Ectodermal cell (in vitro differentiated cells): ENCODE measurements at regions not wholly inside any gene's neighbourhood (a gene's known extent, or its start where the extent isn't known, plus 50 kb on each side); places are given as distances from the start of the nearest gene placed in this dataset.

Experiments
- H3K27ac ChIP-seq: 2 replicates; pipeline ENCODE4 v1.7.0; 2013; ENCODE audit warnings: mild to moderate bottlenecking, low read depth, low read length; ENCODE audit not compliant: insufficient read depth, poor library complexity, severe bottlenecking
- H3K27me3 ChIP-seq: 2 replicates; pipeline ENCODE4 v1.7.0; 2013; ENCODE audit warnings: mild to moderate bottlenecking, low read length; ENCODE audit not compliant: insufficient read depth, control insufficient read depth, poor library complexity, severe bottlenecking
- H3K36me3 ChIP-seq: one replicate; pipeline ENCODE4 v1.7.0; 2013; ENCODE audit warnings: low read length; ENCODE audit not compliant: control insufficient read depth, insufficient read depth
- H3K4me1 ChIP-seq: one replicate; pipeline ENCODE4 v1.7.0; 2013; ENCODE audit warnings: low read length; ENCODE audit not compliant: control insufficient read depth, insufficient read depth
- H3K4me3 ChIP-seq: 2 replicates; pipeline ENCODE4 v1.7.0; 2013; ENCODE audit warnings: low read depth, low read length, control low read depth; ENCODE audit not compliant: insufficient read depth
- H3K9me3 ChIP-seq: 2 replicates; pipeline ENCODE4 v1.7.0; 2013; ENCODE audit warnings: mild to moderate bottlenecking, low read length, moderate library complexity; ENCODE audit not compliant: control insufficient read depth
- WGBS, 2 experiments: methylation state at CpG; one replicate each; pipeline ENCODE4 v1.1.7; 2013; ENCODE audit warnings: missing lambda C conversion rate in 2 of 2; 5-methylcytosine and 5-hydroxymethylcytosine counted together

GRCh38 chr10:44180321-44181168 is 204.4 kb downstream of the CXCL12 start:
- WGBS, 2 experiments: 82 to 86% methylated on average over 10 of the region's 10 CpGs
- H3K27me3 ChIP-seq: no peaks in the 10 kb centered on the region

GRCh38 chr10:44178856-44179255 is 206.0 kb downstream of the CXCL12 start:
- WGBS, 2 experiments: 92 to 100% methylated on average over 1 to 3 of the region's 3 CpGs
- Histone ChIP-seq H3K4me1 (no peaks in the 10 kb centered on the region), H3K27me3 (no peaks in the 10 kb centered on the region)

More at GRCh38 chr10:44180321-44181168, 204.4 kb downstream of the CXCL12 start:
- Histone ChIP-seq H3K4me1 (no peaks in the 10 kb centered on the region), H3K36me3 (no peaks in the 10 kb centered on the region), H3K27ac (no peak overlapping the region), H3K4me3 (no peak overlapping the region), H3K9me3 (no peaks in the 10 kb centered on the region)

DNA sequence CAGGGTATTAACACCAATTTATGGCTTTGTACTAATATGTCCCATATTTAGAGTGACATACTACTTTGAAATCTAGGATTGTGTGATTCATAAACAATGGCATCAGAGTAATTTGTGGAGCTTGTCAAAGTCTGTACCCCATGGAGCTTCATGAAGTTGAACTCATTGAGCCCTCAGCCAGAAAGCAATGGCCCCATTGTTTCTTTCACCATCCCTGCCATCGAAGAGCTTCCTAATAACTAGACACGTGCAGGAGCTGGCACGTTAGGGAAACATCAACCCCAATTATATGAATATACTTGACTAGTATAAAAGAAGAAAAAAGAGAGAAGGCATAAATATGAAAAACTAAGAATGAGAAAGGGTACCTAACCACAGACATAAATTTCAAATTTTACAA is 206.6 kb downstream of the CXCL12 start:
- Histone ChIP-seq H3K9me3 (no peaks in the 10 kb centered on the region), H3K27me3 (no peaks in the 10 kb centered on the region), H3K36me3 (no peaks in the 10 kb centered on the region), H3K4me1 (peaks cover 5% of the 10 kb centered on the region), H3K4me3 (no peak overlapping the region), H3K27ac (no peak overlapping the region)
- 97 to 100% methylated on average over 1 to 2 of the region's 3 CpGs for WGBS, 2 experiments

More at GRCh38 chr10:44178856-44179255, 206.0 kb downstream of the CXCL12 start:
- no peak overlapping the region for H3K4me3 ChIP-seq
- no peak overlapping the region for H3K27ac ChIP-seq
- no peaks in the 10 kb centered on the region for H3K36me3 ChIP-seq
- no peaks in the 10 kb centered on the region for H3K9me3 ChIP-seq

- Histone ChIP-seq H3K4me3 (no peak overlapping the region), H3K9me3 (no peaks in the 10 kb centered on the region), H3K27ac (no peak overlapping the region), H3K36me3 (no peaks in the 10 kb centered on the region), H3K27me3 (no peaks in the 10 kb centered on the region), H3K4me1 (peaks cover 5% of the 10 kb centered on the region)
- WGBS, 2 experiments: 86 to 87% methylated on average over 7 of the region's 7 CpGs
Measured at GRCh38 chr10:44177610-44178009, 207.3 kb downstream of the CXCL12 start.

- Histone ChIP-seq H3K27me3 (no peaks in the 10 kb centered on the region), H3K36me3 (no peaks in the 10 kb centered on the region), H3K4me1 (peaks cover 5% of the 10 kb centered on the region), H3K9me3 (no peaks in the 10 kb centered on the region), H3K27ac (no peak overlapping the region), H3K4me3 (no peak overlapping the region)
- 86 to 89% methylated on average over 3 of the region's 3 CpGs for WGBS, 2 experiments
Measured at GRCh38 chr10:44176311-44176710, 208.6 kb downstream of the CXCL12 start.

DNA sequence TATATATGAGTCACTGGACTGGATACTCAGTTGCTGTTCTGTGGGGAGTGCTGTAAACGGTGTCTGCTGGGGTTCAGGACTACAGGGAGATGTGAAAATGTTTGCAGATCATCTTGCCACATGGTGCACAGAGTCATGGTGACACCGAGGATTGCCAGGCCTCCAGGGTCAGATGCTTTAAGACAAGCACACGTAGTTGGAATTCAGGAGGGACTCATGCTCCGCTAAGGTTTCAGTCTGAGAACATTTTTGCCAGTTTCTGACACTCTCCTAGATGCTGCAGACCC is 211.3 kb downstream of the CXCL12 start:
- Histone ChIP-seq H3K4me3 (no peak overlapping the region), H3K27me3 (no peaks in the 10 kb centered on the region), H3K27ac (no peak overlapping the region), H3K9me3 (no peaks in the 10 kb centered on the region), H3K36me3 (no peaks in the 10 kb centered on the region), H3K4me1 (peaks cover 5% of the 10 kb centered on the region)
- WGBS, 2 experiments: 91 to 93% methylated on average over 4 of the region's 4 CpGs

DNA sequence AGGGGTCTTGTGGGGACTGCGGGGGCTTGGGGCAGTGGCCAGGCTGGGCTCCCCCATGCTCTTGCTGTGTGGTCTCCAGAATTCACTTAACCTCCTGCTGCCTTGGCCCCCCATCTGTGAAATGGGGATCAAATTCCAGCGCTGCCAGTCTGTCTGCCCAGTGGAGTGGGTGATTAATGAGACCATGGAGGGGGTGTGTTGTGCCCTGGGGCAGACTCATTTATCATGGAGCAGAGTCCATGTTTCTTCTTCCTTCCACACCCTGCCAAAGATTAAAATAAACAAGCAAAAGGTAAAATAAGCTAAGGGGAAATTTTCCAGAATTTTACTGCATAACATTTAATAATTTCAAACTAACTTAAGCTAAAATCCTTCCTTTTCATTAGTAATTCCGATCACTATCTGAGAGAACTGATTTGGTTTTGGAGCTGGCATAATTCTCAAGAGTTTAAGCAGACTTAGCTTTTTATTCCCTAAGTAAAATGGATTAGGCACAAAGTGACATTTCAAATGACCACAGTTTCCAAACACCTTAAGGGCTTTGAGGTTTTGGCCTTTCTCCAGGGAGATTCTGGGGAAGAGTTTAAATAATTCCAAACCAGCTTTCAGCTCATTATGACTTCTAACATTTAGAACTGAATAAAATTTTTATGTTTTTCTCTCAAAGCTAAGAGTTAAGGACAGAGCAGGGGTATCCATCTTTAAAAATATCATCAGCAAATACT is 211.9 kb downstream of the CXCL12 start:
- H3K9me3 ChIP-seq: no peaks in the 10 kb centered on the region
- 87 to 91% methylated on average over 3 of the region's 3 CpGs for WGBS, 2 experiments
- no peaks in the 10 kb centered on the region for H3K36me3 ChIP-seq
- no peak overlapping the region for H3K27ac ChIP-seq
- H3K27me3 ChIP-seq: no peaks in the 10 kb centered on the region
- H3K4me3 ChIP-seq: no peak overlapping the region
- H3K4me1 ChIP-seq: peaks cover 5% of the 10 kb centered on the region

GRCh38 chr10:44171765-44172164 is 213.1 kb downstream of the CXCL12 start:
- H3K4me3 ChIP-seq: no peak overlapping the region
- H3K9me3 ChIP-seq: no peaks in the 10 kb centered on the region
- peaks cover 5% of the 10 kb centered on the region for H3K4me1 ChIP-seq
- no peak overlapping the region for H3K27ac ChIP-seq
- no peaks in the 10 kb centered on the region for H3K27me3 ChIP-seq
- WGBS, 2 experiments: 93 to 95% methylated on average over 4 of the region's 4 CpGs
- no peaks in the 10 kb centered on the region for H3K36me3 ChIP-seq

GRCh38 chr10:44168478-44168877 is 216.4 kb downstream of the CXCL12 start:
- H3K27ac ChIP-seq: no peak overlapping the region
- H3K4me3 ChIP-seq: no peak overlapping the region
- H3K9me3 ChIP-seq: no peaks in the 10 kb centered on the region
- H3K36me3 ChIP-seq: no peaks in the 10 kb centered on the region
- peaks cover 2% of the 10 kb centered on the region for H3K4me1 ChIP-seq
- WGBS, 2 experiments: 86% methylated on average over 5 of the region's 5 CpGs
- H3K27me3 ChIP-seq: no peaks in the 10 kb centered on the region

- H3K9me3 ChIP-seq: no peaks in the 10 kb centered on the region
- H3K36me3 ChIP-seq: no peaks in the 10 kb centered on the region
- no peaks in the 10 kb centered on the region for H3K4me1 ChIP-seq
- 89 to 91% methylated on average over 6 of the region's 6 CpGs for WGBS, 2 experiments
- no peaks in the 10 kb centered on the region for H3K27me3 ChIP-seq
- H3K27ac ChIP-seq: no peak overlapping the region
- H3K4me3 ChIP-seq: no peak overlapping the region
Measured at GRCh38 chr10:44167752-44168151, 217.1 kb downstream of the CXCL12 start.
